CD14-positive monocyte (primary cell): ENCODE measurements at regions not wholly inside any gene's neighbourhood (a gene's known extent, or its start where the extent isn't known, plus 50 kb on each side); places are given as distances from the start of the nearest gene placed in this dataset.

Experiments
- DNase-seq, 3 donors: peaks; one replicate each; pipeline ENCODE4 v3.0.0-alpha.2; 2011 to 2022
- H2AFZ ChIP-seq: 2 replicates; pipeline ENCODE4 v1.6.0; 2012; ENCODE audit warnings: mild to moderate bottlenecking, low read depth, low read length, inconsistent platforms; ENCODE audit not compliant: insufficient read depth, poor library complexity, severe bottlenecking
- H3K27ac ChIP-seq, 2 donors: 1 replicate in 1 of 2; 2 replicates in 1 of 2; pipeline ENCODE4 v1.5.1; 2012 to 2013; ENCODE audit warnings: low read length in 2 of 2, control low read depth in 1 of 2, inconsistent platforms in 1 of 2, low read depth in 1 of 2, mild to moderate bottlenecking in 1 of 2
- H3K27me3 ChIP-seq, 2 donors: one replicate each; pipeline versions ENCODE4 v1.6.0 to v1.6.1; 2011 to 2013; ENCODE audit warnings: low read length in 2 of 2; ENCODE audit not compliant: control insufficient read depth in 2 of 2, insufficient read depth in 2 of 2
- H3K36me3 ChIP-seq, 2 donors: replicated peaks in 1 of 2; 1 replicate in 1 of 2; 2 replicates in 1 of 2; pipeline versions ENCODE4 v1.5.1 to v1.6.1; 2012 to 2013; ENCODE audit warnings: low read length in 2 of 2, control low read depth in 1 of 2, inconsistent platforms in 1 of 2, mild to moderate bottlenecking in 1 of 2; ENCODE audit not compliant: insufficient read depth in 2 of 2, control insufficient read depth in 1 of 2
- H3K4me1 ChIP-seq, 2 donors: 1 replicate in 1 of 2; 2 replicates in 1 of 2; pipeline versions ENCODE4 v1.5.1 to v1.6.1; 2012 to 2013; ENCODE audit warnings: low read length in 2 of 2, control low read depth in 1 of 2, inconsistent platforms in 1 of 2, mild to moderate bottlenecking in 1 of 2, moderate library complexity in 1 of 2; ENCODE audit not compliant: insufficient read depth in 2 of 2, control insufficient read depth in 1 of 2
- H3K4me2 ChIP-seq: replicated peaks from 2 replicates; pipeline ENCODE3; 2012; ENCODE audit warnings: low read length, moderate library complexity, mild to moderate bottlenecking; ENCODE audit not compliant: poor library complexity, severe bottlenecking; ENCODE audit errors: extremely low read depth
- H3K4me3 ChIP-seq, 3 experiments: fragments of 200-600 bp in 1 of 3; sonication (generic) in 1 of 3; replicated peaks in 1 of 3; 1 replicate in 2 of 3; 2 replicates in 1 of 3; pipeline ENCODE4 v1.5.1; 2011 to 2013; ENCODE audit warnings: low read length in 3 of 3, mild to moderate bottlenecking in 3 of 3, control low read depth in 2 of 3, low read depth in 2 of 3, inconsistent platforms in 1 of 3, moderate library complexity in 1 of 3
- H3K79me2 ChIP-seq: 2 replicates; pipeline ENCODE4 v1.6.0; 2012; ENCODE audit warnings: mild to moderate bottlenecking, control low read depth, inconsistent platforms, low read length, moderate library complexity; ENCODE audit not compliant: insufficient read depth
- H3K9ac ChIP-seq: 2 replicates; pipeline ENCODE4 v1.6.0; 2017; ENCODE audit warnings: low read length, mild to moderate bottlenecking; ENCODE audit not compliant: insufficient read depth, poor library complexity, severe bottlenecking
- H3K9me3 ChIP-seq, 2 donors: replicated peaks in 1 of 2; 1 replicate in 1 of 2; 2 replicates in 1 of 2; pipeline versions ENCODE4 v1.5.1 to v1.6.1; 2012 to 2013; ENCODE audit warnings: low read length in 2 of 2, control low read depth in 1 of 2; ENCODE audit not compliant: control insufficient read depth in 1 of 2, insufficient read depth in 1 of 2
- H4K20me1 ChIP-seq: 2 replicates; pipeline ENCODE4 v1.6.0; 2012; ENCODE audit warnings: mild to moderate bottlenecking, low read length, control low read depth, moderate library complexity; ENCODE audit not compliant: insufficient read depth
- H3K27ac Mint-ChIP-seq, 7 donors: one replicate each; pipeline ENCODE4 v1.8.0; 2020; ENCODE audit warnings: mild to moderate bottlenecking in 7 of 7, mixed read lengths in 7 of 7, moderate library complexity in 6 of 7, inconsistent platforms in 2 of 7
- H3K27me3 Mint-ChIP-seq, 3 donors: one replicate each; pipeline ENCODE4 v1.8.0; 2021 to 2022; ENCODE audit warnings: low read depth in 3 of 3, mild to moderate bottlenecking in 3 of 3, mixed read lengths in 3 of 3, moderate library complexity in 3 of 3, inconsistent platforms in 1 of 3
- H3K36me3 Mint-ChIP-seq, 2 donors: one replicate each; pipeline ENCODE4 v1.8.0; 2020; ENCODE audit warnings: mixed read lengths in 2 of 2, inconsistent platforms in 1 of 2, mild to moderate bottlenecking in 1 of 2
- H3K4me1 Mint-ChIP-seq: one replicate; pipeline ENCODE4 v1.8.0; 2020; ENCODE audit warnings: mild to moderate bottlenecking, mixed read lengths
- H3K4me3 Mint-ChIP-seq, 2 donors: one replicate each; pipeline ENCODE4 v1.8.0; 2020; ENCODE audit warnings: mild to moderate bottlenecking in 2 of 2, mixed read lengths in 2 of 2, moderate library complexity in 1 of 2
- H3K9me3 Mint-ChIP-seq, 7 donors: one replicate each; pipeline ENCODE4 v1.8.0; 2020 to 2022; ENCODE audit warnings: mixed read lengths in 7 of 7, mild to moderate bottlenecking in 6 of 7, moderate library complexity in 6 of 7, inconsistent platforms in 2 of 7
- WGBS: methylation state at CpG from one replicate; pipeline ENCODE4 v1.1.5; 2013; ENCODE audit warnings: missing lambda C conversion rate; ENCODE audit not compliant: insufficient coverage; 5-methylcytosine and 5-hydroxymethylcytosine counted together
- intact Hi-C, 2 donors: fragments of 100-400 bp; cut with micrococcal nuclease; formaldehyde crosslinking; loops; one replicate each; pipeline versions ENCODE4 v1.15.0 to v1.15.1; 2023
- TF ChIP-seq, protein P1 (sequence below): fragments of 200-600 bp; IDR thresholded peaks from one replicate; pipeline ENCODE4 v1.8.0; 2022; ENCODE audit warnings: antibody characterized with exemption, mild to moderate bottlenecking

DNA sequence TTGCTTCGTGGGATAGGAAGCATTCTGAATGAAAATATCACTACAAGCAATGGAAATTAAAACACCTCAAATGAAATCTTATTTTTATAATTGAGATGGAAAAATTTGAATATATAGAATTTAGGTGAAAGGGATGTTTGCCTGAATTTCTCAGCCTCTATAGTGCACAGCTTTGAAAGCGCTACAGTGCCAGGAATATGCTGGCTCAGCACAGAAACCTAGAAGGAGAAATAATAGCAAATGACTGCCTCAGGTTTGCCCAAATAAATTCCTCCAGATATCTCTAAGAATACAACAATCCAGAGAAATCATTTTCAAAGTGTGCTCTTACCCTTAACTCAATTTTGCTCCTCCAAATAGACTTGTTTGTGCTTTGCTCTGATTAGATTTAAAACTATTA is 141.1 kb upstream of the ZNF385D start:
- no peak for DNase-seq
- intact Hi-C loops = no loop called here
- no peak overlapping the region for H3K4me3 ChIP-seq

DNA sequence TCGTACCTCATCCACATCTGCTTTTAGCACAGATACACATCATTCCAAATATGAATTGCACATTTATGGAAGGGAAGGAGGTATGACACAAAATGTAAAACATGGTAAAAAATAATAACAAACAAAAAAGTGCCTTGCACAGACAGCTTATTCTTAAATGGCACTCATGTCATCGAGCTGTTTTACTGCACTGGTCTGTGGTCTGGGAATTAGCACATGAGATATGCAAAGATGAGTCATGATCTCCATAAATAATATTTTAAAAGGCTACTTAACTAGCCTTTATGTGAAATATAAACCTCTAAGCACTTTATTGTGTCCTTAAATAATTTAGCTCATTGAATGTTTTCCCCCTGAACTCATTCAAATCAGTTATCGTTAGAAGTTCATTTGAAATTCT is 142.2 kb upstream of the ZNF385D start:
- Histone ChIP-seq H3K27me3 (no peaks in the 10 kb centered on the region), H3K4me2 (no peak overlapping the region), H3K4me3 (no peak overlapping the region), H3K79me2 (no peaks in the 10 kb centered on the region), H2AFZ (no peak overlapping the region), H3K4me1 (no peaks in the 10 kb centered on the region), H3K9ac (no peak overlapping the region), H4K20me1 (no peaks in the 10 kb centered on the region), H3K36me3 (no peaks in the 10 kb centered on the region), H3K9me3 (no peaks in the 10 kb centered on the region), H3K27ac (no peak overlapping the region)
- Mint-ChIP-seq H3K27me3 (no peaks in the 10 kb centered on the region), H3K4me1 (no peaks in the 10 kb centered on the region), H3K9me3 (no peaks in the 10 kb centered on the region), H3K27ac (no peak overlapping the region), H3K36me3 (no peaks in the 10 kb centered on the region), H3K4me3 (no peak overlapping the region)
- no peak for DNase-seq
- no CpG with 5 or more reads among the region's 3 CpGs for WGBS
- intact Hi-C loops = no loop called here
- TF ChIP-seq, protein P1, sequence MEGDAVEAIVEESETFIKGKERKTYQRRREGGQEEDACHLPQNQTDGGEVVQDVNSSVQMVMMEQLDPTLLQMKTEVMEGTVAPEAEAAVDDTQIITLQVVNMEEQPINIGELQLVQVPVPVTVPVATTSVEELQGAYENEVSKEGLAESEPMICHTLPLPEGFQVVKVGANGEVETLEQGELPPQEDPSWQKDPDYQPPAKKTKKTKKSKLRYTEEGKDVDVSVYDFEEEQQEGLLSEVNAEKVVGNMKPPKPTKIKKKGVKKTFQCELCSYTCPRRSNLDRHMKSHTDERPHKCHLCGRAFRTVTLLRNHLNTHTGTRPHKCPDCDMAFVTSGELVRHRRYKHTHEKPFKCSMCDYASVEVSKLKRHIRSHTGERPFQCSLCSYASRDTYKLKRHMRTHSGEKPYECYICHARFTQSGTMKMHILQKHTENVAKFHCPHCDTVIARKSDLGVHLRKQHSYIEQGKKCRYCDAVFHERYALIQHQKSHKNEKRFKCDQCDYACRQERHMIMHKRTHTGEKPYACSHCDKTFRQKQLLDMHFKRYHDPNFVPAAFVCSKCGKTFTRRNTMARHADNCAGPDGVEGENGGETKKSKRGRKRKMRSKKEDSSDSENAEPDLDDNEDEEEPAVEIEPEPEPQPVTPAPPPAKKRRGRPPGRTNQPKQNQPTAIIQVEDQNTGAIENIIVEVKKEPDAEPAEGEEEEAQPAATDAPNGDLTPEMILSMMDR = no peak

More for the DNA sequence above, 141.1 kb upstream of the ZNF385D start:
- TF ChIP-seq, protein P1 = no peak
- Histone ChIP-seq H3K9me3 (no peaks in the 10 kb centered on the region), H3K27ac (no peak overlapping the region), H3K9ac (no peak overlapping the region), H2AFZ (no peak overlapping the region), H3K4me2 (no peak overlapping the region), H3K4me1 (no peaks in the 10 kb centered on the region), H4K20me1 (no peaks in the 10 kb centered on the region), H3K36me3 (no peaks in the 10 kb centered on the region), H3K79me2 (no peaks in the 10 kb centered on the region), H3K27me3 (no peaks in the 10 kb centered on the region)
- H3K4me3 Mint-ChIP-seq = no peak overlapping the region
- no peak overlapping the region for H3K27ac Mint-ChIP-seq
- H3K27me3 Mint-ChIP-seq = no peaks in the 10 kb centered on the region
- H3K4me1 Mint-ChIP-seq = no peaks in the 10 kb centered on the region
- H3K9me3 Mint-ChIP-seq = no peaks in the 10 kb centered on the region
- no peaks in the 10 kb centered on the region for H3K36me3 Mint-ChIP-seq
- no CpG with 5 or more reads among the region's 2 CpGs for WGBS
